B cell (primary cell): ENCODE measurements at regions not wholly inside any gene's neighbourhood (a gene's known extent, or its start where the extent isn't known, plus 50 kb on each side); places are given as distances from the start of the nearest gene placed in this dataset.

Experiments used
- ATAC-seq: fragments of 200-7000 bp; cut with Tn5 transposase; one replicate; pipeline ENCODE4 v1.10.0; 2021; ENCODE audit warnings: low read depth, mild to moderate bottlenecking, moderate number of reproducible peaks, moderate library complexity
- CTCF ChIA-PET: fragments of 350-600 bp; sonication (Branson Sonifier 250); formaldehyde crosslinking; loops from one replicate; lab custom pipeline; 2021; ENCODE audit warnings: antibody characterized with exemption, inconsistent platforms; lab: Charles Lee
- POLR2A ChIA-PET: fragments of 350-600 bp; sonication (Branson Sonifier 250); formaldehyde crosslinking; loops from one replicate; lab custom pipeline; 2021; ENCODE audit warnings: antibody characterized with exemption; lab: Charles Lee
- DNase-seq: peaks from one replicate; pipeline ENCODE4 v3.0.0; 2013
- H2AFZ ChIP-seq: 2 replicates; pipeline ENCODE4 v1.6.1; 2012; ENCODE audit warnings: mild to moderate bottlenecking, low read depth, low read length; ENCODE audit not compliant: insufficient read depth, poor library complexity, severe bottlenecking
- H3K27ac ChIP-seq, 2 donors: 1 replicate in 1 of 2; 2 replicates in 1 of 2; pipeline ENCODE4 v1.5.1; 2012 to 2013; ENCODE audit warnings: low read length in 2 of 2, mild to moderate bottlenecking in 2 of 2, moderate library complexity in 1 of 2
- H3K27me3 ChIP-seq, 4 experiments: fragments of 200-600 bp in 1 of 4; sonication (generic) in 1 of 4; replicated peaks in 1 of 4; 1 replicate in 2 of 4; 2 replicates in 2 of 4; pipeline versions ENCODE4 v1.6.1 to v1.7.0; 2013 to 2016; ENCODE audit warnings: low read length in 3 of 4, mild to moderate bottlenecking in 2 of 4, mixed read lengths in 1 of 4, moderate library complexity in 1 of 4; ENCODE audit not compliant: insufficient read depth in 4 of 4, control insufficient read depth in 3 of 4; ENCODE audit errors: control extremely low read depth in 1 of 4
- H3K36me3 ChIP-seq, 2 experiments: replicated peaks in 1 of 2; 1 replicate in 1 of 2; 2 replicates in 1 of 2; pipeline versions ENCODE4 v1.6.1 to v1.7.1; 2013; ENCODE audit warnings: low read length in 1 of 2; ENCODE audit not compliant: insufficient read depth in 2 of 2, control insufficient read depth in 1 of 2; ENCODE audit errors: control extremely low read depth in 1 of 2, extremely low read depth in 1 of 2
- H3K4me1 ChIP-seq, 2 donors: fragments of 200-600 bp in 1 of 2; sonication (generic) in 1 of 2; 1 replicate in 1 of 2; 2 replicates in 1 of 2; pipeline versions ENCODE4 v1.5.1 to v1.6.1; 2013 to 2017; ENCODE audit warnings: low read length in 2 of 2; ENCODE audit not compliant: control insufficient read depth in 2 of 2, insufficient read depth in 2 of 2
- H3K4me2 ChIP-seq: replicated peaks from 2 replicates; pipeline ENCODE3; 2012; ENCODE audit warnings: mild to moderate bottlenecking, low read depth, low read length; ENCODE audit not compliant: poor library complexity, severe bottlenecking
- H3K4me3 ChIP-seq, 5 experiments: fragments of 200-600 bp in 1 of 5; sonication (generic) in 1 of 5; 1 replicate in 3 of 5; 2 replicates in 2 of 5; pipeline versions ENCODE4 v1.5.1 to v1.7.0; 2011 to 2016; ENCODE audit warnings: low read length in 4 of 5, mild to moderate bottlenecking in 4 of 5, low read depth in 2 of 5, control low read depth in 1 of 5, moderate library complexity in 1 of 5; ENCODE audit not compliant: insufficient read depth in 1 of 5; ENCODE audit errors: control extremely low read depth in 1 of 5, extremely low read depth in 1 of 5
- H3K79me2 ChIP-seq: fragments of 200-600 bp; sonication (generic); one replicate; pipeline ENCODE4 v1.6.0; 2016; ENCODE audit warnings: low read length; ENCODE audit not compliant: control insufficient read depth, insufficient read depth
- H3K9ac ChIP-seq: fragments of 200-600 bp; sonication (generic); 2 replicates; pipeline ENCODE4 v1.6.1; 2017; ENCODE audit warnings: mild to moderate bottlenecking, low read length, moderate library complexity
- H3K9me3 ChIP-seq, 3 donors: one replicate each; pipeline versions ENCODE4 v1.6.1 to v1.7.1; 2013; ENCODE audit warnings: low read length in 2 of 3; ENCODE audit not compliant: control insufficient read depth in 2 of 3, insufficient read depth in 1 of 3; ENCODE audit errors: control extremely low read depth in 1 of 3
- H4K20me1 ChIP-seq: 2 replicates; pipeline ENCODE4 v1.6.0; 2012; ENCODE audit warnings: mild to moderate bottlenecking, low read length; ENCODE audit not compliant: insufficient read depth, control insufficient read depth, poor library complexity, severe bottlenecking
- H3K27ac Mint-ChIP-seq: one replicate; pipeline ENCODE4 v1.8.0; 2021; ENCODE audit warnings: mixed read lengths
- H3K27me3 Mint-ChIP-seq: one replicate; pipeline ENCODE4 v1.8.0; 2021; ENCODE audit warnings: mixed read lengths
- H3K4me1 Mint-ChIP-seq: one replicate; pipeline ENCODE4 v1.8.0; 2021; ENCODE audit warnings: mixed read lengths
- H3K4me3 Mint-ChIP-seq: one replicate; pipeline ENCODE4 v1.8.0; 2021; ENCODE audit warnings: mixed read lengths
- H3K9me3 Mint-ChIP-seq: one replicate; pipeline ENCODE4 v1.8.0; 2022; ENCODE audit warnings: mixed read lengths; ENCODE audit not compliant: insufficient read depth
- CTCF ChIP-seq: fragments of 200-600 bp; IDR thresholded peaks from one replicate; pipeline ENCODE4 v1.8.0; 2022; ENCODE audit warnings: antibody characterized with exemption, mild to moderate bottlenecking
- EZH2 ChIP-seq: IDR thresholded peaks from 2 replicates; pipeline ENCODE4 v1.6.1; 2012; ENCODE audit warnings: borderline replicate concordance, low read depth, mild to moderate bottlenecking, moderate library complexity, low read length; ENCODE audit not compliant: insufficient read depth, poor library complexity, severe bottlenecking
- WGBS: methylation state at CpG from one replicate; pipeline ENCODE4 v1.1.5; 2013; ENCODE audit warnings: missing lambda C conversion rate; ENCODE audit not compliant: insufficient coverage; 5-methylcytosine and 5-hydroxymethylcytosine counted together
- intact Hi-C: fragments of 100-400 bp; cut with micrococcal nuclease; formaldehyde crosslinking; loops from one replicate; pipeline ENCODE4 v1.10.0; 2022

DNA sequence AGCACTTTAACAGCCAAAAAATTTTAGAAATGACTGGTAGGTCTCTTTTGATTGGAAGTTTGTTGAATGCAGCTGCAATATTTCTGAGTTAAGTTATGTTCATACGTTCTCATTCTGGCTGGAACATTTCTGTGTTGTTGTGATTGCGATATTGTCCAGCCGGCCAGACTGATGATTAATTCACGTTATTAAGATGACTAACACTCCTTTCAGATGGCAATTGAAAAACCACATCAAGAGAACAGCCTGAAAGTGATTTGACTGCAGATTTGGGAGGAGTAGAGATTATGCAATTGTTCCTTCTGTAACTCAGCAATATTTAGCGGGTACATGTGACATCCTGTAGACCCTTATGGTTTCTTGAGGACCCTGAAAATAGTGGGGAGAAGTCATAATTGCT is 133.7 kb downstream of the FBXO15 start:
- Histone ChIP-seq H3K9me3 (peaks cover 0 to 3% (median 0%) of the 10 kb centered on the region in 3 donors), H3K27ac (no peak overlapping the region), H3K4me3 (no peak overlapping the region), H2AFZ (no peak overlapping the region), H3K27me3 (no peaks in the 10 kb centered on the region), H3K79me2 (no peaks in the 10 kb centered on the region), H3K9ac (no peak overlapping the region), H4K20me1 (no peaks in the 10 kb centered on the region), H3K4me1 (peaks cover 3% of the 10 kb centered on the region in 2 donors), H3K4me2 (no peak overlapping the region), H3K36me3 (no peaks in the 10 kb centered on the region)
- no peak overlapping the region for H3K27ac Mint-ChIP-seq
- 75% methylated on average over 1 of the region's 5 CpGs for WGBS
- intact Hi-C loops: no loop called here
- H3K4me1 Mint-ChIP-seq: peaks cover 4% of the 10 kb centered on the region
- no peaks in the 10 kb centered on the region for H3K9me3 Mint-ChIP-seq
- DNase-seq (no peak), ATAC-seq (no peak)
- no peak overlapping the region for H3K4me3 Mint-ChIP-seq
- ChIA-PET CTCF (no interaction called here), POLR2A (no interaction called here)
- peaks cover 11% of the 10 kb centered on the region for H3K27me3 Mint-ChIP-seq
- TF ChIP-seq CTCF (no peak), EZH2 (no peak)

DNA sequence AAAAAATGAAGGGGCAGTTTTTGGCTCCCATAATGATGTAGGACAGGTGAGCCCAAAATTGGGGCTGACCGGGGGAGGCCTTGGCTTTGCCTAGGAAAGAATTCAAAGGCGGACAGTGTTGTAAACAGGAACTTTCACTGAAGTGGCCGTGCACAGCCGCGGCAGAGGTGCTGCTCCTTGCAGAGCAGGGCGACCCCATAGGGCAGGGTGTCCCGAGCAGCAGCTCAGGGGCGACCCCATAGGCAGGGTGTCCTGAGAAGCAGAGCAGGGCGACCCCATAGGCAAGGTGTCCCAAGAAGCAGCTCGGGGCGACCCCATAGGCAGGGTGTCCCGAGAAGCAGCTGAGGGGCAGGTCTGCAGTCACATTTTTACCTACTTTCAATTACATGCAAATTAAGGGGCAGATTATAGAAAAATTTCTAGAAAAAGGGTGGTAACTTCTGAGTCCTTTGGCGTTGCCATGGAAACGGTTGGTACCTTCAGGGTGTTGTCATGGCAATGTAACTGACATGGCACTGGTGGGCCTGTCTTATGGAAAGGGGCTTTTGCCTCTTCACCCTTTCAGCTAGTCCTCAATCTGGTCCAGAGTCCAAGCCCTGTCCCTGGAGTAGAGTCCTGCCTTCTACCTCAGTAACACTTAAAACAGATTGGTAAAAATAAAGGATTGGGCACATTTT is 134.5 kb downstream of the FBXO15 start:
- intact Hi-C loops: no loop called here
- ChIA-PET CTCF (no interaction called here), POLR2A (no interaction called here)
- DNase-seq (no peak), ATAC-seq (no peak)
- no peak overlapping the region for H2AFZ ChIP-seq
- Mint-ChIP-seq H3K27ac (no peak overlapping the region), H3K27me3 (peaks cover 8% of the 10 kb centered on the region), H3K4me3 (no peak overlapping the region), H3K4me1 (peaks cover 4% of the 10 kb centered on the region), H3K9me3 (no peaks in the 10 kb centered on the region)
- TF ChIP-seq CTCF (no peak), EZH2 (no peak)
- H3K27ac ChIP-seq: no peak overlapping the region
- no peaks in the 10 kb centered on the region for H3K79me2 ChIP-seq
- no peaks in the 10 kb centered on the region for H3K36me3 ChIP-seq
- no peak overlapping the region for H3K4me2 ChIP-seq
- WGBS: 91% methylated on average over 10 of the region's 14 CpGs
- no peak overlapping the region for H3K9ac ChIP-seq
- H4K20me1 ChIP-seq: no peaks in the 10 kb centered on the region
- no peaks in the 10 kb centered on the region for H3K27me3 ChIP-seq
- H3K9me3 ChIP-seq: peaks cover 0 to 3% (median 0%) of the 10 kb centered on the region in 3 donors
- H3K4me3 ChIP-seq: no peak overlapping the region
- H3K4me1 ChIP-seq: peaks cover 3% of the 10 kb centered on the region in 2 donors
